ENCODE measurements at regions not wholly inside any gene's neighbourhood (a gene's known extent, or its start where the extent isn't known, plus 50 kb on each side); places are given as distances from the start of the nearest gene placed in this dataset.

DNA sequence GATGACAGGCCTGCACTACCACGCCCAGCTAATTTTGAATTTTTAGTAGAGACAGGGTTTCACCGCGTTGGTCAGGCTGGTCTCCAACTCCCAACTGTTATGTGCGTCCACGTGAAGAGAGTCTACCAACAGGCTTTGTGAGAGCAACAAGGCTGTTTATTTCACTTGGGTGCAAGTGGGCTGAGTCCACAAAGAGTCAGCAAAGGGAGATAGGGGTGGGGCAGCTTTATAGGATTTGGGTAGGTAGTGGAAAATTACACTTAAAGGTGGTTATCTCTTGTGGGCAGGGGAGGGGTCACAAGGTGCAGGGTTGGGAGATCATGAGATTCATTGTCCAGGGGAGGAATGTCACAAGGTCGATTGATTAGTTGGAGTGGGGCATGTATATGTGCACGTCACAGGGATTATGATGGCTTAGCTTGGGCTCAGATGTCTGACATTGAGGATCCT, 111.6 kb downstream of the GOSR1 start (continued):
- no peak for TF ChIP-seq ZNF614 (CRISPR knock-in tag; IDR thresholded peaks at IDR 0.05; ENCODE audit: borderline replicate concordance)
- TF ChIP-seq SRSF1 (optimal IDR thresholded peaks at IDR 0.05; ENCODE audit: low read depth, low read length), result no peak
- no peak for TF ChIP-seq TMF1 (CRISPR knock-in tag; IDR thresholded peaks at IDR 0.05; ENCODE audit: low read depth)
- no peak for TF ChIP-seq TCF7L2 (IDR thresholded peaks at IDR 0.05; ENCODE audit: low read depth, low read length)
- TF ChIP-seq FOXO4 (CRISPR knock-in tag; conservative IDR thresholded peaks at IDR 0.05), result no peak
- no peak for TF ChIP-seq ZNF891 (CRISPR knock-in tag; IDR thresholded peaks at IDR 0.05)
- no peak for TF ChIP-seq ZSCAN12 (CRISPR knock-in tag; IDR thresholded peaks at IDR 0.05)
- TF ChIP-seq NR2F6 (IDR thresholded peaks at IDR 0.05), result peak; percentile 98
- TF ChIP-seq NR2F6 (CRISPR knock-in tag; IDR thresholded peaks at IDR 0.05), result peak; percentile 96
- TF ChIP-seq HNRNPL (IDR thresholded peaks at IDR 0.05; ENCODE audit: low read depth, low read length), result no peak
- peak; percentile 82; the same call in 1 of the 2 replicates for TF ChIP-seq ZNF230 (CRISPR knock-in tag; IDR thresholded peaks at IDR 0.05)
- TF ChIP-seq, protein P1, sequence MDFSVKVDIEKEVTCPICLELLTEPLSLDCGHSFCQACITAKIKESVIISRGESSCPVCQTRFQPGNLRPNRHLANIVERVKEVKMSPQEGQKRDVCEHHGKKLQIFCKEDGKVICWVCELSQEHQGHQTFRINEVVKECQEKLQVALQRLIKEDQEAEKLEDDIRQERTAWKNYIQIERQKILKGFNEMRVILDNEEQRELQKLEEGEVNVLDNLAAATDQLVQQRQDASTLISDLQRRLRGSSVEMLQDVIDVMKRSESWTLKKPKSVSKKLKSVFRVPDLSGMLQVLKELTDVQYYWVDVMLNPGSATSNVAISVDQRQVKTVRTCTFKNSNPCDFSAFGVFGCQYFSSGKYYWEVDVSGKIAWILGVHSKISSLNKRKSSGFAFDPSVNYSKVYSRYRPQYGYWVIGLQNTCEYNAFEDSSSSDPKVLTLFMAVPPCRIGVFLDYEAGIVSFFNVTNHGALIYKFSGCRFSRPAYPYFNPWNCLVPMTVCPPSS (IDR thresholded peaks at IDR 0.05), result no peak
- TF ChIP-seq ZNF350 (CRISPR knock-in tag; IDR thresholded peaks at IDR 0.05; ENCODE audit: borderline replicate concordance, low read depth), result peak; percentile 69; the same call in 1 of the 2 replicates
- no peak for TF ChIP-seq SP4 (CRISPR knock-in tag; IDR thresholded peaks at IDR 0.05)
- peak; percentile 40; the same call in 1 of the 2 replicates for TF ChIP-seq ZNF652 (CRISPR knock-in tag; IDR thresholded peaks at IDR 0.05; ENCODE audit: borderline replicate concordance, low read depth)
- TF ChIP-seq ZNF121 (CRISPR knock-in tag; IDR thresholded peaks at IDR 0.05), result 0 out of 2 replicates have a peak, but pooled peaks have one; percentile 37
- TF ChIP-seq STAG1 (CRISPR knock-in tag; IDR thresholded peaks at IDR 0.05), result no peak; the same call in 1 of the 2 replicates
- TF ChIP-seq RBM39 (IDR thresholded peaks at IDR 0.05; ENCODE audit: low read depth, low read length, poor library complexity, severe bottlenecking), result no peak
- TF ChIP-seq ATAD3A (CRISPR knock-in tag; IDR thresholded peaks at IDR 0.05), result no peak
- no peak for TF ChIP-seq CSRNP2 (CRISPR knock-in tag; conservative IDR thresholded peaks at IDR 0.05; ENCODE audit: low read depth)
- TF ChIP-seq, protein P2, sequence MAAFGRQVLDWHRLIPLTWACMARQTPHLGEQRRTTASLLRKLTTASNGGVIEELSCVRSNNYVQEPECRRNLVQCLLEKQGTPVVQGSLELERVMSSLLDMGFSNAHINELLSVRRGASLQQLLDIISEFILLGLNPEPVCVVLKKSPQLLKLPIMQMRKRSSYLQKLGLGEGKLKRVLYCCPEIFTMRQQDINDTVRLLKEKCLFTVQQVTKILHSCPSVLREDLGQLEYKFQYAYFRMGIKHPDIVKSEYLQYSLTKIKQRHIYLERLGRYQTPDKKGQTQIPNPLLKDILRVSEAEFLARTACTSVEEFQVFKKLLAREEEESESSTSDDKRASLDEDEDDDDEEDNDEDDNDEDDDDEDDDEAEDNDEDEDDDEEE (CRISPR knock-in tag; IDR thresholded peaks at IDR 0.05), result no peak
- TF ChIP-seq ZNF883 (CRISPR knock-in tag; IDR thresholded peaks at IDR 0.05; ENCODE audit: not compliant biosample characterization), result no peak
- peak; percentile 54; the same call in 1 of the 2 replicates for TF ChIP-seq SRY (CRISPR knock-in tag; IDR thresholded peaks at IDR 0.05)
- TF ChIP-seq THAP9 (CRISPR knock-in tag; IDR thresholded peaks at IDR 0.05; ENCODE audit: borderline replicate concordance), result no peak
